ELF-1 (cell line): ENCODE measurements at regions not wholly inside any gene's neighbourhood (a gene's known extent, or its start where the extent isn't known, plus 50 kb on each side); places are given as distances from the start of the nearest gene placed in this dataset.
"Not testable (repeated sequence)": the region's sequence is repeated elsewhere in the genome, so short reads cannot be mapped to it uniquely, and the experiment has no call there.

Experiments
- DNase-seq: peaks from one replicate; pipeline ENCODE4 v3.0.0-alpha.2; 2016; ENCODE audit warnings: low read depth, low spot score

- no peak for DNase-seq
Observed at GRCh38 chr12:124652661-124653060, 85.2 kb upstream of the NCOR2 start.

- no peak for DNase-seq
Observed at GRCh38 chr12:124651516-124652273, 84.3 kb upstream of the NCOR2 start.

GRCh38 chr12:124650912-124651311, 83.5 kb upstream of the NCOR2 start:
- DNase-seq, result no peak

GRCh38 chr12:124648710-124649384, 81.4 kb upstream of the NCOR2 start:
- no peak for DNase-seq

GRCh38 chr12:124647316-124647715, 79.9 kb upstream of the NCOR2 start:
- no peak for DNase-seq

GRCh38 chr12:124646385-124647230, 79.2 kb upstream of the NCOR2 start:
- no peak for DNase-seq

- no peak for DNase-seq
Observed at GRCh38 chr12:124645530-124646244, 78.3 kb upstream of the NCOR2 start.

- DNase-seq, result not testable (repeated sequence)
Observed at GRCh38 chr12:124643768-124644167, 76.4 kb upstream of the NCOR2 start.

- DNase-seq, result no peak
Observed at GRCh38 chr12:124642105-124642504, 74.7 kb upstream of the NCOR2 start.

GRCh38 chr12:124641591-124641990, 74.2 kb upstream of the NCOR2 start:
- DNase-seq, result no peak

- DNase-seq, result no peak
Observed at GRCh38 chr12:124640056-124640455, 72.6 kb upstream of the NCOR2 start.

- DNase-seq, result no peak
Observed at GRCh38 chr12:124639122-124639806, 71.9 kb upstream of the NCOR2 start.

GRCh38 chr12:124637581-124637981, 70.2 kb upstream of the NCOR2 start:
- DNase-seq, result peak; percentile 60

GRCh38 chr12:124637163-124637562, 69.8 kb upstream of the NCOR2 start:
- no peak for DNase-seq

GRCh38 chr12:124636138-124636978, 68.9 kb upstream of the NCOR2 start:
- DNase-seq, result peak; percentile 88

GRCh38 chr12:124635316-124635715, 67.9 kb upstream of the NCOR2 start:
- no peak for DNase-seq

- peak; percentile 39 for DNase-seq
Observed at GRCh38 chr12:124633365-124634362, 66.3 kb upstream of the NCOR2 start.

- peak; percentile 65 for DNase-seq
Observed at GRCh38 chr12:124632519-124632984, 65.1 kb upstream of the NCOR2 start.
